Activated CD8-positive, alpha-beta memory T cell treated with anti-CD3 and anti-CD28 coated beads, Interleukin-2, amount 50 U/mL, for 24 hours (primary cell): ENCODE measurements at regions not wholly inside any gene's neighbourhood (a gene's known extent, or its start where the extent isn't known, plus 50 kb on each side); places are given as distances from the start of the nearest gene placed in this dataset.

Experiments used
- DNase-seq: peaks from one replicate; pipeline ENCODE4 v3.0.0-alpha.2; 2020; ENCODE audit errors: extremely low read depth

GRCh38 chr6:137434640-137435039 is 59.6 kb downstream of the OLIG3 start:
- no peak for DNase-seq

- DNase-seq, result no peak
Measured at GRCh38 chr6:137432054-137432611, 62.1 kb downstream of the OLIG3 start.

DNA sequence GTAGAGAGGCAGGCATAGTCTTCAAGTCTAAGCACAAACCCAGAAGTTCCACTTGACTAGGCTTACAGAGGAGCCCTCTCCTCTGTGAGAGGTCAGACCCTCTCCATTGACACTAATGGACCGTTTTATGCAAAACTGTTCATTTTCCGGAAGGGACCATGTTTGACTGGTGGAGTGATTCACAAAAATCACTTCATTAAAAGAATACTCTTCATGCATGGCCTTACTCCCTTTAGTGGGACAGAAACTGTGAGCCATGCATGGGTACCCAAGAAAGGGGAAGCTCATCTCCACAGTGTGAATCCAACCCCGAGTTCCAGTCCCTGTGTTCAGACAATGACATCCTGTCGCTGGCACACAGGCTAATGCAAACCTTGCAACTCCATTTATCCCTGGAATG is 63.2 kb downstream of the OLIG3 start:
- DNase-seq, result no peak

- no peak for DNase-seq
Measured at GRCh38 chr6:137427656-137428290, 66.4 kb downstream of the OLIG3 start.

GRCh38 chr6:137426007-137426689 is 68.0 kb downstream of the OLIG3 start:
- no peak for DNase-seq

DNA sequence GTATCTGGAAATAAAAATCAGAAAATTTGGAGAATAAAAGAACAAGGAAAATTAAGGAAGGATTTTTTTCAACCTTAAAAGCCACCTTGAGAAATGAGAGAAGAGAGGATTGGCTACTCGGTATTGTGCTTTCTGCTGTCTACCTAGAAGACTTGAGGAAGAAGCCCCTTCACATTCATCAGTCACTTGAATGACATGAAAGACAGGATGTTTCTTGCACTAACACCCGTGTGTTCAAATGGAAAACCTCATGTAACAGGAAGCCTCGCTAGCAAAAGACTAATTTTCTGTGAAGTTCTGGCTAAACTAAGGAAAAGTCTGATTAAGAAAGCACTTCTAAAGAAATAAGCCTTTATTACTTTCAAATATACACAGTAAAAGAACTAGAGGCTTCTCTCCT is 69.9 kb downstream of the OLIG3 start:
- no peak for DNase-seq

DNA sequence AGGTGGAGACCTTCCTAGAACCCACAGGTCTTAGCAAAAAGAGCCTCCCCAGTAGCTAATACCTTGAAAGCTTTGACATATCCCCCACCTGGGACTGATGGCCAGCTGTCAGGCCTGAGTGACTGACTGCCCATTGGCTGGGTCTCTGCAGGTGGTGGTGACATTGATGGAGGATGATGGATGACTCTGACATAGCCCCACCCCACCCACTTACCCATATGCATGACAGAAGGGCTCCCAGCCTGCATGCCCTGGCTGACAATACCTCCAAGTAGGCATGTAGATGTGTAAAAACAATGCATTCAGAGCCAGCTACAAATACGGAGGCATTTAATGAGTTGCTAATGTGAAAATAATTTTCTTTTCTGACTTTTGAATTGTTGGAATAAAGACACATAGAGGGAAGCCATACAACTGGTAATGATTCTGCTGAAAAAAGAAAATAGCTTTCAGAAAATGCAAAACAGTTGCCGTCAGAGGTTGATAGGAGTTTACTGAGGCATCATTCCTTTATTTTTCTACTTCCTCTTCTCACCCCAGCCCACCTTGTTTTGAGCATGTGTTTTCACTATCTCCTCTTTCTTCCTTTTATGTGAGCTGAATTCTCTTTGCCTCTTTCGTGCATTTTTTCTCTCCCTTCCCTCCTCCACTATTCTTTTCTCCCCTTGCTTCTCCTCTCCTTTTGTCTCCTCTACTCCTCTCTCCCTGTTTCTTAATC is 70.6 kb downstream of the OLIG3 start:
- no peak for DNase-seq

DNA sequence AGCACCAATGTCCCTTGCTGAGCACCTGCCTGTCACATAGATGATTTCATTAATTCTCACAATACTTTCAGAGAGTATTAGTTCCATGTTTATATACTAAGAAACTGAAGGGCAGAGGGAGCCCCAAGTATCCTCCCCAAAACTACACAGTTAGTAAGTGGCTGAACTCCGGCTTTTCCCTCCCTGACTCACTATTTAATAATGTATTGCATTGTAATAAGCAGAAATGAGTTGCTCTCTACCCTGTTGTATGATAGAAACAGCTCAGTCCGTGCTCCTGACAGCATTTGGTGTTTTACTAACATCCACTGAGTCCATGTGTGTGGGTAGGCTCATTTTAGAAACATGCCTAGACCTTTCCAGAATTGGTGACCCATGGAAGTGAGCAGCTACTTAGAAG is 76.8 kb downstream of the OLIG3 start:
- no peak for DNase-seq

DNA sequence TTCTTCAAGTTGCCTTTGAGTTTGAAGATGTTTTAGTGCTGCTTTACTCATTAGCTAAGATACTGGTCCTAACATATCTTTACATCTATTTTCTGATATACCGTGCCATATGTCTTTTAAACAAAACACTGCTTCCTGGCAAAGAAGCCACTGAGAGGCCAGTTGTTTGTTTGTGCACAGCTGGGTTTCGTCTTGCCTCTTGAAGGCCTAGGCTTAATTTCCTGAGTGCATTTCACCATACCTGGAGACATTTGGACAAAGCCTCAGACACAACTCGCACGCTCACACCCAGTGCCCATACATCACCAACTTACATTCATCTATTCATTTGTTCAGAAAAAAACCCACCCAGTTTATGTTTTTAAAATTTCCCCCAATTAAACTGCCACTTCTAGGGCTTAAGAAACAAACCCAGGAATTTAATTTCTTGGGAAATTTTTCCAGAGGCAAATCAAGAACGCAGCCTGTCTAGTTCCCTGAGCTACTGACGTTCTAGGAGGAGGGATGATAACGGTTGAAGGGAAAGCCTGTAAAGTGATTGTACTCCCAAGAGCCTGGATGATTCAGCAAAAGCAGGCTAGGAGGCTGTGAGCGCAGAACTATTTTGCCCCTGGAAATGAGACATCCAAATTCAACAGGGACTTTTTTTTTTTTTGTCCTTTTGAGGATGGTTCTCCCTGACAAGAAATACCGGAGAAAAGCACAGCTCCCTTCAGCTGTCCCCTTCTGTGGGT is 77.7 kb downstream of the OLIG3 start:
- no peak for DNase-seq

DNA sequence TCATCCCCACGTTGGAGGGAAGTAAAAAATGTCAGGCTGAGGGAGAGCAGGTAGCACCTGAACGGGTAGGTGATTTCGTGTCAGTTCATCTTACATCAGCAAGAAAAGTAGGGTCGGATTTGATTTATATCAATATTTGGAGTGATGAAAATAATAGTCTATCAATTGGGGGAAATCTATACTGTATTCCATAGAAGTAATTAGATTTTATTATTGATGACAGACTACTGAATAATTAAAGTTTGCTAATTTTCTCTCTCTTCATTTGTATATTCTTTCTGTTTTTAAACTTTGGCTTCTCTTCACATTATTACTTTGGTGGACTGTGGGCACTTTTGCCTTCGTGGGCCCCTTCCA is 78.4 kb downstream of the OLIG3 start:
- no peak for DNase-seq

- DNase-seq, result peak; percentile 37
Measured at GRCh38 chr6:137415127-137415833, 78.9 kb downstream of the OLIG3 start.

GRCh38 chr6:137414599-137414998 is 79.6 kb downstream of the OLIG3 start:
- no peak for DNase-seq

GRCh38 chr6:137413482-137413881 is 80.7 kb downstream of the OLIG3 start:
- DNase-seq, result no peak

GRCh38 chr6:137412562-137412961 is 81.6 kb downstream of the OLIG3 start:
- DNase-seq, result no peak

DNA sequence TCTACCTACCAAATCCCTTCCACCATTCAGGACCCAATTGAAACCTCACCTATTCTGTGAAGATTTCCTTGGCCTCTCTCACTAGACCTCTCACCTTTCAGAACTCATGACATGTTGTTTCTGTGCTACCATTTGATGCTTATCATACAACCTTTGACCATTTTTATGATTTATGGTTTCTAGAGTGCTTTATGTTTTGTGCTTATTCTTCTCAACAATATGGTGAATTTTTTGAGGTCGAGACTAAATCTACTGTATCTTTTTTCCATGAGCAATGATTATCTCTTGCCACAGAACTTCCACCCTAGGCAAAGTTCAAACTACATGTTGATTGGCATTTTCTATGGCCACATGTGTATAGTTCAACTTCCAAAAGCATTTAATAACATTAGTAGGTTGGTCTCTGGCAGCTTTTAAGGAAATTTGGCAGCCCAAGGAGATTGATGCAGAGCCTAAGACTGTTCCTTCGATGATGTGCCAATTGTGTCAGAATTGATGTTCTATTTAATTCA is 84.9 kb downstream of the OLIG3 start:
- DNase-seq, result no peak

- no peak for DNase-seq
Measured at GRCh38 chr6:137407816-137408215, 86.4 kb downstream of the OLIG3 start.

- no peak for DNase-seq
Measured at GRCh38 chr6:137405806-137406205, 88.4 kb downstream of the OLIG3 start.

- DNase-seq, result no peak
Measured at GRCh38 chr6:137403855-137404254, 90.3 kb downstream of the OLIG3 start.

- DNase-seq, result no peak
Measured at GRCh38 chr6:137403443-137403842, 90.8 kb downstream of the OLIG3 start.

- no peak for DNase-seq
Measured at GRCh38 chr6:137402143-137402680, 92.0 kb downstream of the OLIG3 start.

- DNase-seq, result no peak
Measured at GRCh38 chr6:137401088-137401487, 93.1 kb downstream of the OLIG3 start.
